Astrocyte of the cerebellum (primary cell): ENCODE measurements at regions not wholly inside any gene's neighbourhood (a gene's known extent, or its start where the extent isn't known, plus 50 kb on each side); places are given as distances from the start of the nearest gene placed in this dataset.
A peak's percentile ranks its signal among the peaks of the same experiment; 100 is the strongest.

Experiments
- DNase-seq: peaks from one replicate; pipeline ENCODE4 v3.0.0-alpha.2; 2011; ENCODE audit warnings: low read depth
- H3K4me3 ChIP-seq: 2 replicates; pipeline ENCODE4 v1.5.1; 2011; ENCODE audit warnings: mild to moderate bottlenecking, low read depth, low read length, moderate library complexity
- in situ Hi-C: cut with HindIII; loops from 2 replicates; pipeline ENCODE4 v1.10.0; 2017; ENCODE audit warnings: low sequenced_read_pairs
- TF ChIP-seq, protein P1 (sequence below): IDR thresholded peaks from 2 replicates; pipeline ENCODE4 v1.5.1; 2012; ENCODE audit warnings: low read length, low read depth, moderate library complexity, mild to moderate bottlenecking; ENCODE audit errors: missing control alignments

DNA sequence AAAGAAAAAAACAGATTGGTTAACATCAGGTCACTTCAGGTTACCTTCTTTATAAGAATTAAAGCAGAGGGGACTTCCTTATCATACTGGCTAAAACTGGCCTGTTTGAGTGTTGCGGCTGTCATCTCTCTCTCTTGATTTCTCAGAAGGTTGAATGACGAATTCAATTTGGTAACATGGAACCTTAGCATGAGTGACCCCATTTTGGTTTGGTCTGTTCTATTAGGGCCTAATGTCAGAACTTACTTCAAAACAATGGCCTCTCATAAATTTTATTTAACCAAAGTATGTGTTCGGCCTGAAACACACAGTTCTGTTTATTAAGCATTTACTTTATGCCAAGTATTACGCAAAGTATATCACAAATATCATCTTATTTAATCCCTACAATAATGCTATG lies 147.5 kb downstream of the CAAP1 start:
- no peak for DNase-seq
- TF ChIP-seq, protein P1, sequence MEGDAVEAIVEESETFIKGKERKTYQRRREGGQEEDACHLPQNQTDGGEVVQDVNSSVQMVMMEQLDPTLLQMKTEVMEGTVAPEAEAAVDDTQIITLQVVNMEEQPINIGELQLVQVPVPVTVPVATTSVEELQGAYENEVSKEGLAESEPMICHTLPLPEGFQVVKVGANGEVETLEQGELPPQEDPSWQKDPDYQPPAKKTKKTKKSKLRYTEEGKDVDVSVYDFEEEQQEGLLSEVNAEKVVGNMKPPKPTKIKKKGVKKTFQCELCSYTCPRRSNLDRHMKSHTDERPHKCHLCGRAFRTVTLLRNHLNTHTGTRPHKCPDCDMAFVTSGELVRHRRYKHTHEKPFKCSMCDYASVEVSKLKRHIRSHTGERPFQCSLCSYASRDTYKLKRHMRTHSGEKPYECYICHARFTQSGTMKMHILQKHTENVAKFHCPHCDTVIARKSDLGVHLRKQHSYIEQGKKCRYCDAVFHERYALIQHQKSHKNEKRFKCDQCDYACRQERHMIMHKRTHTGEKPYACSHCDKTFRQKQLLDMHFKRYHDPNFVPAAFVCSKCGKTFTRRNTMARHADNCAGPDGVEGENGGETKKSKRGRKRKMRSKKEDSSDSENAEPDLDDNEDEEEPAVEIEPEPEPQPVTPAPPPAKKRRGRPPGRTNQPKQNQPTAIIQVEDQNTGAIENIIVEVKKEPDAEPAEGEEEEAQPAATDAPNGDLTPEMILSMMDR = no peak
- in situ Hi-C loops = no loop called here

DNA sequence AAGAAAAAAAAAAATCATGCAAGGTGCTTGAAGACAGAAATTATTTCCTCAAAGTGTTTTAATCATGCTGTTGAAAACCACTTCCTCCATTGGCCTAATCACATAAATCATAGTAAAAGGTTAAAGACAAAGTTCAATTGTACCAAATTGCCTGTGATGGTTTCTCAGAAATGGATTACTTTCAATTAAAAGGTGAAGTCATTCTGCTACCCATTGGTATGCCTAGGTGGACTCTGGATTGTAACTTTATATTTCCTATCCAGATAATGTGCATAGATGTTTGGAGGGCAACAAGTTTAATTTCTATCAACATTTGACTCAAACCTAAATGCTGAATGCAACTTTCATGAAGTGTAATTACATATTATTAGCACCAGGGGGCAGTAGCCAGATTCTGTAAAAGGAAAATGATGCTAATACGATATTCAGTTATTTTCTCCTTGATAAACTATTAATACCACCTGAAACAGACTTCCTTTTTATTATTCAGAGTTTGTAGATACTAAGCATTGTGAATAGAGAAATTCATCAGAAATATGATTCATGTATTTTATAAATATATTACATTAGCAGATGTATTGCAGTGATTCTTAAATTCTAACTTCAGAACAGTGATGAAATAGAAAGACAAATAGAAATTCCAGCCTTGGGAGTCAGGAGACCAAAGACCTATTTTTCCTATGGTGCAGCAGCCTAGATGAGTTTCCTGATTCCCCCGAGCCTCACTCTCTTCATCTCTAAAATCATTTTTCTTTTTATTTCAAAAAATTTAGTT lies 148.2 kb downstream of the CAAP1 start:
- no peak overlapping the region for H3K4me3 ChIP-seq
- in situ Hi-C loops = no loop called here
- TF ChIP-seq, protein P1 = peak; percentile 32
- peak; percentile 3 for DNase-seq

More for the DNA sequence above, 147.5 kb downstream of the CAAP1 start:
- no peak overlapping the region for H3K4me3 ChIP-seq

DNA sequence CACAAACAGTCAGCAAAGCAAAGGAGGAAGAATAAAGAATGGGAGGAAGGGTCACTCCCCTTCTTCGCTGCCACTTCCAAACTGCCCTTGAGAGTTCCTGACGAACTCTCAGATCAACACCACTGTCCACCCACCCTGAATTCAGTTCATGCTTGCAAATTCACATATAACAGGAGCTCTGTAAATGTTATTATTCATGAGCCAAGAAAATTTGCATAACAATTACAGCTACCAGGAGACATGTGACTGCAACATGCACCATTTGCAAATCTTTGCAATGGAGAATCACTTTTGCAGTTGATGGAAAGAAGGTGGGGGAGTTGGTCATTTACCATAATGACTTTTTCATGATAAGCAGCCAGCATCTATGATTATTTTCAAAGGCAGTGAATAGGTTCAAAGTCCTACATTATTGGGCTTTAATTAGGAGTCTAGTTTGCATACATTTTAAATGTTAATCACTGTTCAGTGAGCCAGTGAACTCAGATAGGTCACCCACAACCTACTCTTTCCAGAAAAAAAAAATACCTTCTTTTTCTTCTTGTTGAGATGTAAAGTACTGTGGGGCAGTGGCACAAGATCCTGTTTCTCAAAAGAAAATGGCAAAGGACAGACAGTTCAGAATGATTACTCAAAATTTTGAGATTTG lies 149.7 kb downstream of the CAAP1 start:
- H3K4me3 ChIP-seq = no peak overlapping the region
- TF ChIP-seq, protein P1 = no peak
- no peak for DNase-seq
- in situ Hi-C loops = no loop called here

DNA sequence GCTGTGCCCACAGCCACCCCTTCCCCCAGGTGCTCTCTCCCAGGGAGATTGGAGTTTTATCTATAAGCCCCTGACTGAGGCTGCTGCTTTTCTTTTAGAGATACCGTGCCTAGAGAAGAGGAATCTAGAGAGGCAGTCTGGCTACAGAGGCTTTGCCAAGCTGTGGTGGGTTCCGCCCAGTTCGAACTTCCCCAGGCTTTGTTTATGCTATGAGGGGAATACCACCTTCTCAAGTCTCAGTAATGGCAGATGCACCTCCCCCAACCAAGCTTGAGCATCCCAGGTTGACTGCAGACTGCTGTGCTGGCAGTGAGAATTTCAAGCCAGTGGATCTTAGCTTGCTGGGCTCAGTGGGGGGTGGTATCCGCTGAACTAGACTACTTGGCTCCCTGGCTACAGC lies 157.4 kb downstream of the CAAP1 start:
- TF ChIP-seq, protein P1 = no peak
- H3K4me3 ChIP-seq = no peak overlapping the region
- in situ Hi-C loops = no loop called here
- no peak for DNase-seq

DNA sequence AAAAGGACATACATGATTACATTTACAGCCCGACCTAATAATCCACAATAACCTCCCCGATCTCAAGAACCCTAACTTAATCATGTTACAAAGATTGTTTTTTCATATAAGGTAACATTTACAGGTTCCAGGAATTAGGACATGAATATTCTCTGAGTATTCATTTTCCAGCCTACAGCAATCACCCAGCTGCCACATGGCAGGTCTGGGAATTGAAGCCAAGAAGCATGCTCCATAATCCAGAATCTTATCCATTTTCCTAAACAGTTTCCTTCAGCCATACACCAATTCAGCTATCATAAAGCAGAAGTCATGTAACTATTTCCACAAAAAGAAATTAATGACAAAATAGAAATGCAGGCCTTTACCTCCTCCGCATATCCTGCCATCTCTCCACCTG lies 163.4 kb downstream of the CAAP1 start:
- no peak overlapping the region for H3K4me3 ChIP-seq
- TF ChIP-seq, protein P1 = no peak

DNA sequence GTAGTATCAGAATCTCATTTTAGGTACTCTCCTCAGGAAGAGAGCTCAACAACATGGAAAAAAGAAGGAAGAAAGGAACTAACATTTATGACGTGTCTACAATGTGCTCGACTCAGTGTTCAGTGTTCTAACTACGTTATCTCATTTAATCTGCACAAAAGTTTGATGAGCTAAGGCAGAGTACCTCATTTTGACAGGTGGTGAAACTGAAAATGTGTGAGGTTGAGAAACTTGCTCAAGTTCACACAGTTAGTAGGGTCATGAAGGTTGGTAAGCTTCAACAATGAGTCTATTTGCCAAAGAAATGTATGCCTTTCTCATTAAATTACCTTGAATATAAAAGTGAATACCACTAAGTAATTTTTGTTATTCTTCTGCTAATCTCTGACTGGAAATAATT lies 165.1 kb downstream of the CAAP1 start:
- TF ChIP-seq, protein P1 = no peak
- DNase-seq = no peak
- in situ Hi-C loops = no loop called here
- no peak overlapping the region for H3K4me3 ChIP-seq

More for the DNA sequence above, 163.4 kb downstream of the CAAP1 start:
- in situ Hi-C loops = no loop called here
- no peak for DNase-seq
